NOMO-1 treated with dmso at 0.1 percent for 144 hours (cell line): ENCODE measurements at regions not wholly inside any gene's neighbourhood (a gene's known extent, or its start where the extent isn't known, plus 50 kb on each side); places are given as distances from the start of the nearest gene placed in this dataset.

Experiments
- DNase-seq: peaks from one replicate; lab custom pipeline; 2025; ENCODE audit not compliant: unreplicated experiment; lab: John Stamatoyannopoulos, UW

DNA sequence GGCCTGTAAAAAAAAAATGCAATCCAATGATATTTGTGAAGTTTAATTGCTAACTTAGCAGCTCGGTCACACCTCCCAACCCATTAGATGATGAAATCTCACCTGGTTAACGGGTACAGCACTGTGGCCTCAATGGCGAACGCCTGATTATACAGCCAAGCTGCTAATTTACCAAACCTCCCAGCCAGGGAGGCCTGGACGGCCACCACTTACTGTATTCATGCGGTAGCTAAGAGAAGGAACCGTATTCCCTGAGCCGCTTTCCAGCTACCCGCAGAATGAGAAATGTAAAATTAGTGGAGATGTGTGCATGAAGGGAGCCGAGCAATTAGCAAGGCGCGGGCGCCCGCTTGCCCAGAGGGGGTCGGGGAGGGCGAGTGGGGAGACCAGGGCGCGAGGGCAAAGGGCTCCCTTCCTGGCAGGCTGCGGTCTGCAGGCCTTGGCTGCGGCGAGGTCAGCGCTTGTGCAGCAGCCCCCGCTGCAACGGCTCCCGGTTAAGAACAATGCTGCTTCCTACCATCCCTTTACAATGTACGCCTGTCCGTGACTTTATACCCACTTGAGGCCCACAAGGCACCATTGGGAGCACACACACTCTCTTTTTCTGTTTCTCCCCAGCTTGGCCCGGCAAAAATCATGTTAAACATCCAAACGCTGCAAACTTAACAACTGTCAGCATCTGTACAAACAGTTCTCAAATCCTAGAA is 70.4 kb upstream of the TBCA start:
- DNase-seq: no peak

DNA sequence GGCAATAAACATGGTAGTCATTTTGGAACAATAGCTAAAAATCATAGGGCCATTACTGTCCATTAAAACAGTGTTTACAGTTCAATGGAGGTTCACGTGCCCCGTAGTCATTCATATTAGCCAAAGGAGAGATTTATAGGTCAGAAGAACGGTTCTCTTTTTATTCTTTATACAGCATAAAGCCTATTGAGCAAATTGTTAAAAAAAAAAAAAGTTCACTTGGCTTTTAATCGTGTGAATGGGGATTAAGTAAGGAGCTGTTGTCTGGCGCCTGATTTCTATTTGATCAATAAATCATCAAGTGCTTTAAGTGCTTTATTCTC is 69.1 kb upstream of the TBCA start:
- DNase-seq: no peak

DNA sequence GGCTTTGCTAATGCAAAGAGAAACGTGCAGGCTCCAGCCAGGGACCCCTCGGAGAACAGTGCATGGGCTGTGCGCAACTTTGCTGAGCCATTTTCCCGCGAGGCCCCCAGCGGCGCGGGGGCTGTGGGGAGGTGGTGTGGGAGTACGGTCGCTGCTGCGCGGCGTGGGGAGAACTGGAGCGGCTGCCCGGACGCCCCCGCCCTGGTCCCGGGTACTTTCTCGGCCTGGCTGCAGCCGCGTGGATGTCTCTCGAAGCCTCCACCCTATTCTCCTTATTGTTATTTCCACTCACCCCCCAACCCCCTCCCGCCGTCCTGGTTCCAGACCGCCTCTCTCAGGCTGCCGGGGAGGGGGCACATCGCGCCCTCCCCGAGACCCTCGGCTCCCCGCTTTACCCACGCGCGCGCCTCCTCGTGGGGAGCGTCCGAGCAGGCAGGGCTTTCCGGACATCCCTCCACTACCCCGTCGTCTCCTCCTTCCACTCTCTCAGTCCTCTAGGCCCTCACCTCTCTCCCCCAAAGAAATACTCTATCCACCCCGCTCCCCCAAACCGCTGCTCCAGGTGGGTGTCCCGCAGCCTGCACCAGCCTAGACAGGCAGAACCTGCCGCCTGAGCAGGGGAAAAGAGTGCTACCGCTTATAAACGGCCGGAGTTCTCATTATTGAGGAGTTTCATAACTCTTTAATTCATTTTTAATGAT is 68.6 kb upstream of the TBCA start:
- no peak for DNase-seq

DNA sequence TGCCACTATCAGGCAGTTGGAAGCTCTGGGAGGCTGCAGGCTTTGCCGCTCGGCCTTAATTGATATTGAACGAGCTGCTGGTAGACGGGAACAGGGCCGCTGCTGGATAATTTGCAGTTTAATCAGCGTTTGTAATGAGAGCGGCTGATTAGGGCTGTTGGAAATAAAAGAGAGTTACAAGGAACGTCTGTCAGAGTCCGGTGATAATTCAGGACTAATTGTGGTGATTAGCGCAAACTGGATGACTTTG is 68.2 kb upstream of the TBCA start:
- no peak for DNase-seq

DNA sequence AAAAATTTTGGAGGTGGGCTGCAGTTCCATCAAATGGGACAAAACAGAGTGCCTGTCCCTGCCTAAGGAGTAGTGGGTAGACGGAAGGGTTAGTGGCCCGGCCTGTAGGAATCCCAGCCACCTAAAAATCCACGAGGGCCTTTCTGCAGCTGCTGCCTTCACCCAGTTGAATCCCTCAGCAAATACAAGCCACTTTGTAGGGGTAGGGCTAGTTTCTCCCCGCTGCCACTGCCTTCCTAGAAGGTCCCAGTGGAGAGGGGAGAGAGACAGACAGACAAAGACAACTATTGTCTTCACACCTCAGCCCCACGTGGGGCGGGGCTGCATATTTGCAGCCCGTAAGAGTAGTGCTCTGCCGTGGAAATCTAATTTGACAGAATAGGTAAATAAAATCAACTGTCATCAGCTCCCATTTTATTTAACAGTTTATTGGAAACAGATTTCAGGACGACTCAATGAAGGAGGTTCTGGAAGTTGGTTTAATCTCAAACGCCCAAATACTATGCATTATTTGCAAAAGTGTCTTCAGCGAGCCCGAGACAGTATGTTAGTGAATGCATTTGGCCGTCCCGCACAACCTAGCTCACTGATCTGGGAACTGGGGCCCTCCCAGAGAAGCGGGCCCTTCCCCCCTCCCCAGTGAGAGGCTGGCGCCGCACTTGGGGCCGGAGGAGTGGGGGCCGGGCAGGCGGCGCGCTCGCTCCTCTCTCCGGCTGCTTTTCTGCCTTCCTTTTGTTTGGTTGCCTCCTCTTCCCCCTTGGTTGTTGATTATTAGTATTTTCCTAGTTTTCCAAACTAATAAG is 67.6 kb upstream of the TBCA start:
- DNase-seq: no peak

- no peak for DNase-seq
These were observed 66.1 kb upstream of the TBCA start for GRCh38 chr5:77842243-77842642.

DNA sequence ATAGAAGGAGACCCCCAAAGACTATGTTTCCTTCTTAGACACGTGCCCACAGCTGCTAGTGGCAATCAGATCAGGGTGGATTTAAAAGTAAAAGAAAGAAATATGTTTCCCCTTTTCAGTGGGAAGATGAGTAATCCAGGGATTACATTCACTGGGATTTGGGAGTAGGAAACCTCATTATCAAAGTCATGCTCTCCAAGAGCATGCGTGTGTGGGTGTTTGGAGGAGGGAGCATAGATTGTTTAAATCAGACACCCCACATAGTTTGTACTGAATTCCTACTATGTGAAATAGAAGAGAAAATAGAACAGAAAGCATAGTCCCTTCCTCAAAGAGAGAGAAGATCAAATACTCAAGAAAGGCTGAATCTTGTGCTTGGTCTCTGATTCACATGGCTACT is 65.5 kb upstream of the TBCA start:
- DNase-seq: no peak

DNA sequence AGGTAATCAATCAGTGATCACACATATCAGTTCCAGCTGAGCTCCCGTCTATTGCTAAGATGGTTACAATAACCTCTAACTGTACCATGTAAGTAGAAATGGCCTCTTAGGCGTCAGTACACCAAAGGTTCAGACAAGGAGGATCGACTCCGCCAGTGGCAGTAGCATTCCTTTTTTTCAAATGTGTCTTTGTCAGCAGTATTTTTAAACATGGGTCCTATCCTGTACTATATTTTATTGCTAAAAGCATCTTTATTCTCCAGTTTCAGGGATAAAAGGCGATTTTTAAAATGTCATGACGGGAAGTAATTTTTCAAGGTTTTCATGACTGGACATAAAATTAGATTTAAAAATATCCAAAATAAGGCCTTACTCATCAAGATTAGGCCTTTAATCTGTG is 64.8 kb upstream of the TBCA start:
- DNase-seq: no peak

DNA sequence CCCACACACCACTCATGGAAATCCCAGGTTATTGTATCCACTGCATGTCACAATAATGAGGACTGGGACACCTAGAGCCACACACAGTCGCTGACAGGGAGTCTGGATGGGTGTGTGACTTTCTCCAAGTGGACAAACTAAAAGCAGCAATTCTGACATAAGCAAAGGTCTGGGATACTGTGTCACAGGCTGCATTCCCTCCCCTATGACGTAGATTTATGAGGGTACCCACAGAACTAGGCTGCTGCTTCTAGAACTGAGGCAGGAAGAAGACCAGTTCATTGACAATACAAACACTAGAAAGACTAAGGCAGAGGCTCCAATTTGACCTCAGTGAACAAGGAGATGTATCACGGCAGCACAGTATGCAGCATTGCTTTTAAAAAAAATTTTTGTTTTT is 63.6 kb upstream of the TBCA start:
- DNase-seq: no peak

DNA sequence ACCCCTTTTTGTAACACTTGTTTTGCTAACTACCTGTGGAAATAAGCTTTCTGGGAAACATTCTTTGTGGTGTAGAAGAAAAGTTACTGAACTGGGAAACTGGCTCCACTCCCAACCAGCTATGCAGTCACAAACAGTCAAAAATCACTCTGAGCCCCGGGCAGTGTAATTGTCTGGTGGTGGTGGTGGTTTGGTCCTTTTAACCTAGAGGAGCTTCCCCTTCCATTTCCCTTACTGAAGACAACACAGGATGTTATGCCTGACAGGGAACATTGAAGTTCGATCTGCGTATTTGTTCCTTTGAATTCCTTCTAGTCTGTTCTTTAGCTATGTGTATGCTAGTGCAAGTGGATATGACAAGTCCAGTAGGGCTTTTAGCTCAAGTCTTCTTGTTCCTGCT is 56.8 kb upstream of the TBCA start:
- DNase-seq: no peak

- no peak for DNase-seq
These were observed 56.1 kb upstream of the TBCA start for GRCh38 chr5:77832166-77832770.

DNA sequence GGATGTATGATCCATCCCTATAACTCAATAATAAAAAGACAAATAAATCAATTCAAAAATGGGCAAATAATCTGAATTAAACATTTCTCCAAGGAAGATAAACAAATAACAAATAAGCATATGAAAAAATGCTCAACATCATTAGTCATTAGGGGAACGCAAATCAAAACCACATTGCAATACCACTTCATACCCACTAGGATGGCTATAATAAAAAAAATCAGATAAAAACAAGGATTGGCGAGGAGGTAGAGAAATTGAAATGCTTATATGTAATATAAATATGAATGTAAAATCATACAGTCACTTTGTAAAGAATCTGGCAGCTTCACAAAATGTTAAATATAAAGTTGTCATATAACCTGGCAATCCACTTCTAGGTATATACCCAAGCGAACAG is 52.3 kb upstream of the TBCA start:
- no peak for DNase-seq
